GM23338 (cell line): ENCODE measurements at regions not wholly inside any gene's neighbourhood (a gene's known extent, or its start where the extent isn't known, plus 50 kb on each side); places are given as distances from the start of the nearest gene placed in this dataset.

Source experiments
- CREB1 ChIP-seq: fragments of 250-450 bp; sonication (Bioruptor Pico); IDR thresholded peaks from 2 replicates; pipeline ENCODE4 v1.5.0; 2020; ENCODE audit warnings: low read depth, mild to moderate bottlenecking, moderate library complexity
- CTCF ChIP-seq, 2 experiments: fragments of 200-600 bp in 1 of 2; sonication (generic) in 1 of 2; conservative IDR thresholded peaks; 2 replicates each; pipeline versions ENCODE4 v1.5.1 to v1.6.1; 2016 to 2017; ENCODE audit warnings: antibody characterized with exemption in 2 of 2, low read depth in 2 of 2, mild to moderate bottlenecking in 2 of 2, moderate library complexity in 1 of 2
- EZH2 ChIP-seq: fragments of 200-600 bp; sonication (generic); IDR thresholded peaks from one replicate; pipeline ENCODE4 v1.8.0; 2017; ENCODE audit warnings: antibody characterized with exemption, mild to moderate bottlenecking, low read depth; ENCODE audit not compliant: unreplicated experiment

GRCh38 chr7:91356915-91357314, 92.7 kb downstream of the FZD1 start:
- TF ChIP-seq CREB1 (CRISPR knock-in tag): no peak
- TF ChIP-seq CTCF (conservative IDR thresholded peaks at IDR 0.05; ENCODE audit: low read depth in 2 of 2): no peak
- TF ChIP-seq EZH2: no peak
